ENCODE measurements at regions not wholly inside any gene's neighbourhood (a gene's known extent, or its start where the extent isn't known, plus 50 kb on each side); places are given as distances from the start of the nearest gene placed in this dataset.

GRCh38 chr7:155371884-155372781 lies 74.5 kb downstream of the INSIG1 start:
- no peak for TF ChIP-seq ZNF230 (CRISPR knock-in tag; IDR thresholded peaks at IDR 0.05)
- TF ChIP-seq POLR2A (IDR thresholded peaks at IDR 0.05; ENCODE audit: insufficient read depth in 1 of 2, low read depth in 2 of 2, low read length in 2 of 2), result no peak
- TF ChIP-seq HMGXB3 (CRISPR knock-in tag; IDR thresholded peaks at IDR 0.05; ENCODE audit: borderline replicate concordance), result no peak
- TF ChIP-seq FIP1L1 (IDR thresholded peaks at IDR 0.05; ENCODE audit: borderline replicate concordance, insufficient read depth, low read depth, low read length), result no peak
- TF ChIP-seq NFKBIZ (CRISPR knock-in tag; IDR thresholded peaks at IDR 0.05), result no peak
- TF ChIP-seq RFXAP (CRISPR knock-in tag; IDR thresholded peaks at IDR 0.05; ENCODE audit: borderline replicate concordance), result no peak
- TF ChIP-seq CREB1 (IDR thresholded peaks at IDR 0.05), result no peak
- TF ChIP-seq CREB1 (CRISPR knock-in tag; IDR thresholded peaks at IDR 0.05), result no peak
- no peak for TF ChIP-seq NBN (conservative IDR thresholded peaks at IDR 0.05)
- TF ChIP-seq ZBTB8A (CRISPR knock-in tag; IDR thresholded peaks at IDR 0.05; ENCODE audit: borderline replicate concordance, low read depth), result no peak
